ENCODE measurements at regions not wholly inside any gene's neighbourhood (a gene's known extent, or its start where the extent isn't known, plus 50 kb on each side); places are given as distances from the start of the nearest gene placed in this dataset.

- DNase-seq = no peak
These were observed 238.2 kb upstream of the FLRT2 start for GRCh38 chr14:85291731-85292130.

DNA sequence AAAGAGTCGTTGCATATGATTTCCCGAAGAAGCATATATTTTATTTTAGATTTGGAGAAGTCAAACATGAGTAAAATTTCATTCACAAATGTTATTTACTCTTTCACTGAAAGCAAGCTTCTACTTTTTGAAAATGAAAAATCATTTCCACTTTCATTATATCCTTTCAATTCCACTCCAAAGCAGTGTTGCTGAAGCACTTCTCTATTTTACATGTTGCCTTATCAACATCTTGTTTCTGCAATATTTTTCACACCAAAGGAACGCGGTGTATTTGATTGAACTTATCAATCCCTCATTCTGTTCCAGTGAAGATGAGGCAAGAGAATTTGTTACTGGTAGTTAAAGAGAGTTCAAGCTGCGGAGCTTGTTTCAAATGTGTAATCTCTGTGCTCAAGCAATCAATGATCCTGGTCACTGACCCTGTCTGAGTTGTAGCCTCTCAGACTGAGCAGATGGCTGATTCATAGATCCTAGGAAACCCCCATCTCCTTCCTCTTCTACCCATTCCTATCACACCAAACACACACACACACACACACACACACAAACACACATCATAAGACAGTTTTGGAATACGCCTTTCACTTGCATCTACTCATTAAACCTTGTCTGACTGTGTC is 236.2 kb upstream of the FLRT2 start:
- DNase-seq = no peak

DNA sequence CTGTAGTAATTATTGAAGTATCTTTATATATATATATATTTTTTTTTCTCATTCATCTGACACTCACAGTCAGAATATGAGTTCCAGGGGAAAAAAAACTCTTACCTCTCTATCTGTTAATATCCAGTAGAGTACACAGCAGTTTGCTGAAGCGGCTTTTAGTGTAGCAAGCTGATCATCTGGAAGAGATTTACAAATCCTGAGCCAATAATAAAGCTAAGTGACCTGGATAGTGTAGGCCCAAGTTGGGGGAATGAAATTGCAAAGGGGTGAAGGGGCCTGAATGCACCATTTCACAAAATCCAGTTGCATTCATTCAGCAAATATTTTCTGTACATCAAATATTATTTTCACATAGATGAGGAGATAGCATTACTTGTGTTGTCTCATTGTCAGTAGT is 234.6 kb upstream of the FLRT2 start:
- DNase-seq = no peak

DNA sequence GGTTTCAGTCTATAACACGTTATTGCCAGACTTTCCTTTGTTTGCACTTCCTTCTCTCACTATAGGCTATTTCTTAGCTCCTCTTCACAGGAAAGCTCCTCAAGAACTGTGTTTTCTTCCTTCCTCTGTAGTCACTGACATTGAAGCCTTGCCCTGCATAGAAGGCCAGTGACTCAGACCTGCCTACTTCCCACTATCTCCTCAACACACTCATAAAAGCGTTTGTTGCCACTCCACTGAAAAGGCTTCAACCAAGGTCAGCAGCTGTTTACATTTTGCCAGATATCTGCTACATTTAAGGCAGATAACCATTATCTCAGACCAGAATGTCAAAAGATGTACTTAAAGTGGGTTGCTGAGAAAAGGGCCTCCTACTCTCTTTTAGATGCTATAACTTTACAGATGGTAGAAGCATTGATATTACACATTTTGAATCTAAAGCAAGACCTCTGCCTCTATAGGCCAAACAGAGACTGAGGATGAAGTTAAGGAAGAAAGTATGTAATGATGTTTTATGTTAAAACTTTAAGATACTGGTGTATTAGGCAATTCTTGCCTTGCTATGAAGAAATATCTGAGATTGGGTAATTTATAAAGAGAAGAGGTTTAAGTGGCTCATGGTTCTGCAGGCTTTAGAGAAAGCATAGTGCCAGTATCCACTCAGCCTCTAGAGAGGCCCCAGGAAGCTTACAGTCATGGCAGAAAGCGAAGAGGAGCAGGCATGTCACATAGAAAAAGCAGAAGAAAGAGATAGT is 233.3 kb upstream of the FLRT2 start:
- DNase-seq = no peak

DNA sequence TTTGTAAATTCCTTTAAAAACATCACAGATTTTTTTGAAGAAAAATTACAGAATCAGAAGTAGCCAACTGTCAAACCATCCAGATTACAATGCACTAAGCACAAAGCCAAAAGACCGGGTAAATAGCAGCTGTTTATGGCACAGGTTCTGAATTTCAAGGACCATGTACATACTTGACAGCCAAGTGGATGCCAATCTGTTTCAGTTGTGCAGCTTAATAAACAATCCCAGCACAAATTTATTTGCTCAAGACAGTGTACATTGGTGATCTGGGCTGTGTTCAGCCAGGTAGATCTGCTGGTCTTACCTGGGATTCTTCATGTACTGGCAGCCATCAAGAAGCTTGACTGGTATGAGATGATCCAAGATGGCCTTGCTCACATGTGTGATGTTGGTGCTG is 229.8 kb upstream of the FLRT2 start:
- no peak for DNase-seq

- no peak for DNase-seq
These were observed 228.4 kb upstream of the FLRT2 start for GRCh38 chr14:85301506-85301905.

DNA sequence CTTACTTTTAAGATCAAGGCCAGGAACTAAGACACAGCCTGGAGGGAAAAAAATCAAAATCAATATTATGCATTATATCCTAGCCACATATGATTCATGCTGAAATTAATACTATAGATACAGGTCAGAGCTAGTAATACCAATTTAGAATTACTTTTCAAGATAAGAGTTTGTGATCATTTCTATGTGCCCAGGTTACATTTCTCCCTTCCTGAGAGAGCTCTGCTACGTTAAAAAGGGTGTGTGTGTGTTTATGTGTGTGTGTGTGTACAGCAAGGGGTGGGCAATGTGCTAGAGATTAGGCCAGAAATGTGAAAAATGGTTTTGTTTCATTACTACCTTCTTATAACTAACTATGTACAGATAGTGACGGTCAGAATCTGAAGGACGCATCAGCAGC is 223.9 kb upstream of the FLRT2 start:
- DNase-seq = no peak

DNA sequence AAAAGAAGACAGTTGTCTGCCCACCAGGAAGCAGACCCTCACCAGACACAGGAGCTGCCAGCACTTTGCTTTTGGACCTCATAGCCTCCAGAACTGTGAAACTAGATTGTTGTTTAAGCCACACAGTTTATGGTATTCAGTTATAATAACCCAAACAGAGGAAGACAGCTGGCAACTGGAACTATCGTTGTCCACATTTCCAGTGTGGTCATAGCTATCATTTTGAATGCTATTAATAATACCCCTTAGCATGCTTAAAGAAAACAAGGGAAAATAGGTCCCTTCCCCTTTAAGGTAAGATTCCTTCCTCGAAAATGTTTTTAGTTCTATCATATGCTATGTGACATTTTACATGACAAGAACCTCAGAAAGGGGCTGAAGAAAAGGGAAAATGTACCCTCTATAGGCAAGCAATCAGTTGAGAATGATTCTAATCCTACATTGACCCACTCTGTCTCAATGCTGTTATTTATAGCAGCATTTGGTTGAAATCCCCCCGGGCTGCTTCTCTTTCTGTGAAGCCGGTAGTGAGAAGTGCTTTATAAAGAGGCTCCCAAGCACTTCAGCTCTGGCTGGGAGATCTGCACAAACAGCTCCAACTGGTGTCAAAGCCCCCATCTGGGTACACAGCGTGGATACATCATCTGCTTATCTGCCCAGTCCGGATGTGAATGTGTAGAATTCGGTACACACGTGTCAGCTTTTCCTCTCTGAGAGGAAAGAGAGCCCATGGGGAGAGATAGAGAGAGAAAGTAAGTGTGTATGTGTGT is 221.2 kb upstream of the FLRT2 start:
- no peak for DNase-seq

DNA sequence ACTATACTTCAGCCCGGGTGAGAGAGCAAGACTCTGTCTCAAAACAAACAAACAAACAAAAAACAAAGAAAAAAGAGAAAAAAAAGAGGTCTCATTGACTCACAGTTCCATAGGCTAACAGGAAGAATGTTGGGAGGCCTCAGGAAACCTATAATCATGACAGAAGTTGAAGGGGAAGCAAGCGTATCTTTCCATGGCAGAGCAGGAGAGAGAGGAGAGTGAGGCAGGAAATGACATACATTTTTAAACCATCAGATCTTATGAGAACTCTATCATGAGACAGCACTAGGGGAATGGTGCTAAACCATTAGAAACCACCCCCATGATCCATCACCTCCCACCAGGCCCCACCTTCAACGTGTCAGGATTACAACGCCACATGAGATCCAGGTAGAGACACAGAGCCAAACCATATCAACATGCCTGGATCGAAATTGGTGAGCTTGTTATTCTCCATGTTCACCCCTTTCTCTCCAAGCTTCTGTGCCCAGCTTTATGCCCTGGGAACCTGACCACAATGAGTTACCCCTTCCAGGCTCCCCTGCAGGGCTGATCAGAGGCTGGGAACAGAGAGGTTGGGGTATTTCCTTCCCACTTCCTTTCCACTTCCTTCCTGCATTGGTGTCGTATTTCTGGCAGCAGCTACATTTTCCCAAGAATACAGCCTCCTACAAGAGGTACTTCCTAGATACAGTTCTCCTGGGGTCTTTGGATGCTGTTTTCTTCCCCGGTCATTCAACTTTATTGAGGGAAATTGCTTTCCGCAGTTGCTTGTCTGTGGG is 219.3 kb upstream of the FLRT2 start:
- no peak for DNase-seq

- DNase-seq = no peak
These were observed 216.3 kb upstream of the FLRT2 start for GRCh38 chr14:85313560-85314207.

- DNase-seq = no peak
These were observed 214.7 kb upstream of the FLRT2 start for GRCh38 chr14:85315290-85315689.

DNA sequence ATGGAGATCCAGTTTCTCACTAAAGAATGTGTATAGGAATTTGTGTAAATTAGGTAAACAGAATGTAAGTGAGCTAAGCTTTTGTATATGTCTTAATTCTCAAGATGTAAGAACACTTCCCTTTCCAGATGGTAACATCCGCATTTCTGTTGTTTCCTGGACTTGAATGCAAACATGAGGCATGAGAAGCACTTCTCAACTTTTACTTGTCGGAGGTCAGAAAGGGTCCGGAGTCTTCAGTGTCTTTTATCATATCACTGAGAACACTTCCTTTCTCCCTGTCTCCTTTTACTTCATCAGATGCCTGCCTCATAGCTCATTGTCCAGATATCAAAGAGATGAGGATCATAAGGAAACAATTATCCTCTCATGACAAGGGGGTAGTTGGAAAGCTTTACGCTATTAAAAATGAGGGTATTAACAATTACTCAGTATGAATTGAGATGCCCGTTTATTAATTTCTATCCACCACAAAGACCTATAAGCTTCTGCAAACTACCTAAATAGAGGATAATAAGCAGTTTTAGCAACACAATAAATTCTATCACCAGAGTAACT is 214.1 kb upstream of the FLRT2 start:
- DNase-seq = no peak

- DNase-seq = no peak
These were observed 213.1 kb upstream of the FLRT2 start for GRCh38 chr14:85316701-85317410.

DNA sequence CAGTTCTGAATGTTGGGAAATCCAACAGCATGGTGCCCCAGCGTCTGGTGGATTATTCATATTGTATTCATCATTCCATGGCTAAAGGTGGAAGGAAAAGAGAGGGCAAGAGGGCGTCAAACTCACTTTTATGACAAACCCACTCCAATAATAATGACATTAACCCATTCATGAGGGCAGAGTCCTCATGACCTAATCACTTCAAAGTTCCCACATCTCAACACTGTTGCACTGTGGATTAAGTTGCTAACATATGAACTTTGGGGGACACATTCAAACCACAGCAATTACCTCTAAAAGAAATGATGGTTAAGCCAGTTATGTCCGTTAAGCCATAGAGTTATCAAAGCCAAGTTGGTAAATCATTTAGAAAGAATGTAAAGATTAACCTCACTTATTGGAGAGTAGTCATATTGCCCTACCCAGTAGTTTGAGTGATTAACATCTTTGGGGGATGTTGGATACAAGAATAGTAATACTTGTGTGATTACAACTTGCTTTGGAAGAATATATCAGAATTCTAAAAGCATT is 212.4 kb upstream of the FLRT2 start:
- DNase-seq = no peak

GRCh38 chr14:85319101-85319500 is 210.8 kb upstream of the FLRT2 start:
- DNase-seq = no peak

- no peak for DNase-seq
These were observed 209.8 kb upstream of the FLRT2 start for GRCh38 chr14:85319998-85320630.

- DNase-seq = no peak
These were observed 204.6 kb upstream of the FLRT2 start for GRCh38 chr14:85325134-85326017.

GRCh38 chr14:85332401-85332800 is 197.5 kb upstream of the FLRT2 start:
- DNase-seq = no peak

- DNase-seq = no peak
These were observed 196.6 kb upstream of the FLRT2 start for GRCh38 chr14:85333313-85333712.

All from left kidney (tissue), 1 donor.